HG03175 (cell line): ENCODE measurements at regions not wholly inside any gene's neighbourhood (a gene's known extent, or its start where the extent isn't known, plus 50 kb on each side); places are given as distances from the start of the nearest gene placed in this dataset.
"Not testable (repeated sequence)": the region's sequence is repeated elsewhere in the genome, so short reads cannot be mapped to it uniquely, and the experiment has no call there.

Source experiments
- ATAC-seq: cut with Tn5 transposase; IDR thresholded peaks from one replicate; pipeline ENCODE4 v1.9.1; 2021; ENCODE audit warnings: mild to moderate bottlenecking, moderate library complexity; ENCODE audit not compliant: unreplicated experiment

GRCh38 chr4:86413426-86413825, 53.6 kb upstream of the MAPK10 start:
- not testable (repeated sequence) for ATAC-seq

GRCh38 chr4:86414686-86415085, 54.8 kb upstream of the MAPK10 start:
- no peak for ATAC-seq

DNA sequence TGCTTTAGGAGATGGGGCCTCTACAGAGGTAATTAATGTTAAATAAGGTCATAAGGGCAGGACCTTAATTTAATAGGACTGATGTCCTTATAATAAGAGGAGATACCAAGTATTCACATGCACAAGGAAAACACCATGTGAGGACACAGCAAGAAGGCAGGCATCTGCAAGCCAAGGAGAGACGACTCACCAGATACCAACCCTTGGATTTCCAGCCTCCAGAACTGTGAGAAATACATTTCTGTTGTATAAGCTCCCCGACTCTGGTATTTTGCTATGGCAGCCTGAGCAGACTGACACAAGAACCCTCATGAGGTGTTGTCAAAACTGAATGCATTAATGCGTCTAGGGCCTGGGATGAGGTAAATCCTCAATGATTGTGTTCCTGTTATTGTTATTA, 56.2 kb upstream of the MAPK10 start:
- ATAC-seq = no peak

GRCh38 chr4:86421461-86421860, 61.6 kb upstream of the MAPK10 start:
- ATAC-seq = no peak

- no peak for ATAC-seq
These were observed 71.8 kb upstream of the MAPK10 start for GRCh38 chr4:86431543-86432116.

GRCh38 chr4:86432559-86433134, 72.8 kb upstream of the MAPK10 start:
- ATAC-seq = no peak

DNA sequence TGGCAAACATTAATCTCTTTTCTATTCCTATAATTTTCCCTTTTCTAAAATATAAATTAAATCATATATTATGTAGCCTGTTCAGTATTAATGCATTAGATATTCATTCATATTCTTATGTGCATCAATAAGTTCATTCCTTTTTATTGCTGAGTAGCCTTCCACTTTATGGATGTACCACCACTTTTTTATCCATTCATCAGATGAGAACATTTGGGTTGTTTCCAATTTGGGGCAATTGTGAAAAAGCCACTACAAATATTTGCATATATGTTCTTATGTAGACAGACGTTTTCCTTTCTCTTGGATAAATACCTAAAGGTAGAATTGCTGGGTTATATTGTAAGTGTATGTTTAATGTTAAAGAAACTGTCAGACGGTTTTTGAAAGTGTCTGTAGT, 79.4 kb upstream of the MAPK10 start:
- no peak for ATAC-seq

GRCh38 chr4:86441175-86441936, 81.5 kb upstream of the MAPK10 start:
- no peak for ATAC-seq

GRCh38 chr4:86442881-86443280, 83.0 kb upstream of the MAPK10 start:
- ATAC-seq = no peak

- ATAC-seq = no peak
These were observed 83.6 kb upstream of the MAPK10 start for GRCh38 chr4:86443495-86443894.

- no peak for ATAC-seq
These were observed 87.1 kb upstream of the MAPK10 start for GRCh38 chr4:86446996-86447395.

GRCh38 chr4:86448871-86449270, 89.0 kb upstream of the MAPK10 start:
- ATAC-seq = no peak

DNA sequence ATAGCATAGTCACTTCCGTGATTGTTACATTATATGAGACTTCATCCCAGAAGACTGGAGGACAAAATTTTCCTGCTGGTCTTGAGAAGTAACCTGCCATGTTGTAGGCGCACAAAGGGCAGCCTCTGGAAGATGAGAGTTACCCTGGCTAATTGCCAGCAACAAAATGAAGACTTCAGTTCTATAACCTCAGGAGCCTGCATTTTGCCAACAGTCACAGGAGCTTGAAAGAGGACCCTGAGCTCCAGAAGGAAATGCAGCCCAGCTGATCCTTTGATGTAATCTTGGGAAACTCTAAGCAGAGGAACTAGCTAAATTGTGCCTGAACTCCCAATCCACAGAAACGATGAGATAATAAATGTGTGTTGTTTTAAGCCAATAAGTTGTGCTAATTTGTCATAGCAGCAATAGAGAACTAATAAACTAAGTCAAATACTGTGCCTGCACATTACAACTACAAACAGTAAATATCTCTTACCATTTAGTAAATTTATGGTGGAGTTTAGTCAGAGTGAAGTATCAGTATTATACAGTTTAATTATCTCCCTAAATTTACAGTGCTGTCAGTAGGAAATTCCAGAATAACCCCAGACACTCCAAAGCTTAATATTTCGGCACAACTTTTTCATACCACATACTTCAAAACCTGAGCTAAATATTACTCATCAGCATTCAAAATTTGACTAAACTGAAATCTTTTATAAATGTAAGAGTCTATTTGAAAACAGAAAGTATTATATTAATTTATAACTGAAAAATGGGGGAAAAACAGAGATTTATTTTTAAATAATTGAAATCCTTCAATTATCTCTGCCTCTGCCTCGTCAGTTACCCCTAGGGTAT, 90.1 kb upstream of the MAPK10 start:
- ATAC-seq = no peak

DNA sequence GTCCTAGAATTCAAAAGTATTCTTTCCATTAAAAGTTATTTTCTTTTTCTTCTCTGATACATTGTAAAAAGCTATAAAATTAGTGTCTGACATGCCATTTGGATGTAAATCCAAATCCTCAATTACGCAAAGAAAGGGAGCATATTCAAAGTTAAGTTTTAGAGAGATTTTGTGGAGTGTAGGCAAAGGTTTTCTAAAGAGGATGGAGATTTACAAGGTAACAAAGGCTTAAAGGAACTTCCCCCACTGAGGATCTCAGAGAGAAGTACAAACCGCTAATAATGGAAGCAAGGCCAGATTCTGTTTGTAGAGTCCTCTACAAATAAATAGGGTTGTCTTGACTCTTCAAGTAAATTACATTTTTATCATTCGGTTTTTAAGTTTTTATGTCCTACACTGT, 91.0 kb upstream of the MAPK10 start:
- no peak for ATAC-seq

- ATAC-seq = no peak
These were observed 91.9 kb upstream of the MAPK10 start for GRCh38 chr4:86451560-86452330.

DNA sequence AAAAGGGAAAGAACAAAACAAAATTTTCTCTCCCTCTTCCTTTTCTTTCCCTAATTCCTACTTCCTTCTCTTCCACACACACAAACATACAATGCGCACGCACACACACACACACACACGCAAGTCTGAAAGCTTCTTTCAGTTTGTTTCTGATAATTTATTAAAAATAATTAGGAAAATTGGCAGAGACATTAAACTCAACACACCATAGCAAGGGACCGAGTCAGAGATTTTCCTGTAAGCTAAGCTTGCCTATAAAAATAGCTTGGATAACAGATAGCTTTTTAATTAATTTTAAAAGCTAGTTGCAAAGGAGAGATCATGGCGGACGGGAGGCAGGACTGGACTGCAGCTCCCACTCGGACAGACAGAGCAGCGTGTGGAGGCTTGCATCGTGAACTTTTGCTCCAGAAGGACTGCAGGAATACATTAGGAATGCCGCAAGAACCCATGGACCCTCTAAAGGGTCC, 92.6 kb upstream of the MAPK10 start:
- no peak for ATAC-seq

- no peak for ATAC-seq
These were observed 93.2 kb upstream of the MAPK10 start for GRCh38 chr4:86452924-86453531.

DNA sequence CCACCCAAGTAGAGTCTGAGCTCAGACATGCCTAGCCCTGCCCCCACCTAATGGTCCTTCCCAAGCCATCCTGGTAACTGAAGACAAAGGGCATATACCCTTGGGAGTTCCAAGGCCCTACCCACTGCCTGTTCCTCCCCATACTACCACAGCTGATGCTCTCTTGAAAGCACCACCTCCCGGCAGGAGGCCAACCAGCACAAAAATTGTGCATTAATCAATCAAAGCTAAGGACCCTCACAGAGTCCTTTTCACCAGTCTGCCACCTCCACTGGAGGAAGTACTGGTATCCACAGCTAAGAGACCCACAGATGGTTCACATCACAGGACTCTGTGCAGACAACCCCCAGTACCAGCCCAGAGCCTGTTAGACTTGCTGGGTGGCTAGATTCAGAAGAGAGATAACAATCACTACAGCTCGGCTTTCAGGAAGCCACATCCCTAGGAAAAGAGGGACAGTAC, 93.8 kb upstream of the MAPK10 start:
- ATAC-seq = not testable (repeated sequence)

DNA sequence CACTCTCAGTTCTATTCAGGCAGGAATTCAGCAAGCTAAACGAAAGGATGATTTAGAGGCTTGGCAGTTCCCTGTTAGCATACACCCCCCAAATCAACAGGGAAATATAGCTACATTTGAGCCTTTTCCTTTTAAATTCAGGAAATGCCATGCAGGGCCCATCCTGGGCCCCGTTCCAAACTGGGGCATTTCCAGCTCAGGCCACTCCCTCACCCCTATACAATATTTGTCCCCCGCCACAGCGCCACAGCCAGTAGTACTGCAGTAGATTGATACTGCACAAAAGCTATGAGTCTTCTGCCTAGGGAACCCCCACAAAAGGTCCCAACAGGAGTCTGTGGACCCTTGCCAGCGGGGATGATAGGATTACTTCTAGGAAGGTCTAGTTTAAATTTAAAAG, 102.0 kb upstream of the MAPK10 start:
- ATAC-seq = no peak

DNA sequence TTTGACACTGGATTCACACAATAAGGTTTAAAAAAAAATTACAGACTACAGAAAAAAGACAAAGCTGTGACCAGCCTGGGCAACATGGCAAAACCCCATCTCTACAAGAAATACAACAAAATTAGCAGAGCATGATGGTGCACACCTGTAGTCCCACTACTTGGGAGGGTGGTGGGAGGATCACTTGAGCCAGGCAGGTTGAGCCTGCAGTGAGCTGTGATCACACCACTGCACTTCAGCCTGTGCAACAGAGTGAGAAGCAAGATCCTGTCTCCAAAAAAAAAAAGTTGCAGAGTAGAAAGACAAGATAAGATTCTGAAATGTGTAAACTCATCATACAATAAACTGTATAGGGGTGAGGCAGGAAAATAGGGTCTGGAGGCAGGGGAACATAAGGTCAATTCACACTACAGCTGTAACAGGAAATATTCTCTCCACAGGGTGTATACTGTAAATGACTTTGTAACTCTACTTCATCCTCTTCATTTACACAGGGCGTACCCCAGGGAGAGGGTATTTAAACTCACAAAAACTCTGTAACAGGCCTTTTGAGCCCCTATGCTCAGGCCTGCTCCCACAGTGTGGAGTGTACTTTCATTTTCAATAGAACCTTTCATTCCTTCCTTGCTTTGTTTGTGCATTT, 112.6 kb upstream of the MAPK10 start:
- ATAC-seq = no peak
